H1 (cell line): ENCODE measurements at regions not wholly inside any gene's neighbourhood (a gene's known extent, or its start where the extent isn't known, plus 50 kb on each side); places are given as distances from the start of the nearest gene placed in this dataset.

Experiments
- CTCF ChIA-PET: fragments of 300-600 bp; sonication (Branson Sonifier 250); formaldehyde crosslinking; loops from one replicate; lab custom pipeline; 2021; ENCODE audit not compliant: partially characterized antibody; lab: Charles Lee
- POLR2A ChIA-PET: fragments of 300-600 bp; sonication (Branson Sonifier 250); formaldehyde crosslinking; loops from one replicate; lab custom pipeline; 2021; ENCODE audit warnings: inconsistent platforms; ENCODE audit not compliant: partially characterized antibody; lab: Charles Lee
- DNase-seq, 2 experiments: peaks; one replicate each; pipeline versions ENCODE4 v3.0.0 to v3.0.0-alpha.2; 2010 to 2022; ENCODE audit warnings: low spot score in 2 of 2, low read depth in 1 of 2, mixed read lengths in 1 of 2
- FAIRE-seq: peaks from 2 replicates; lab custom pipeline; 2011; peaks lifted over from hg19 to GRCh38; lab: Jason Lieb, UNC
- H2AFZ ChIP-seq: 2 replicates; pipeline ENCODE4 v1.8.1; 2012; ENCODE audit warnings: low read length, inconsistent platforms
- H2AK5ac ChIP-seq: 2 replicates; pipeline ENCODE4 v1.6.1; 2013; ENCODE audit warnings: low read depth, low read length
- H2BK120ac ChIP-seq: replicated peaks from 2 replicates; pipeline ENCODE3; 2013; ENCODE audit warnings: low read depth, low read length, inconsistent platforms
- H2BK12ac ChIP-seq: 2 replicates; pipeline ENCODE4 v1.6.1; 2013; ENCODE audit warnings: low read depth, low read length
- H2BK15ac ChIP-seq: 2 replicates; pipeline ENCODE4 v1.6.1; 2013; ENCODE audit warnings: low read length
- H2BK20ac ChIP-seq: 2 replicates; pipeline ENCODE4 v1.6.1; 2013; ENCODE audit warnings: low read length
- H2BK5ac ChIP-seq: 2 replicates; pipeline ENCODE4 v1.6.1; 2013; ENCODE audit warnings: low read depth, low read length
- H3K14ac ChIP-seq: 2 replicates; pipeline ENCODE4 v1.6.1; 2013; ENCODE audit warnings: inconsistent platforms; ENCODE audit not compliant: insufficient read length
- H3K18ac ChIP-seq: 2 replicates; pipeline ENCODE4 v1.6.1; 2013; ENCODE audit warnings: low read length; ENCODE audit errors: extremely low read depth
- H3K23ac ChIP-seq: 2 replicates; pipeline ENCODE4 v1.6.1; 2013; ENCODE audit warnings: inconsistent platforms; ENCODE audit not compliant: insufficient read length
- H3K23me2 ChIP-seq: 2 replicates; pipeline ENCODE4 v1.6.1; 2013; ENCODE audit warnings: low read depth, low read length
- H3K27ac ChIP-seq: 2 replicates; pipeline ENCODE4 v1.6.1; 2011; ENCODE audit warnings: low read depth, low read length, inconsistent platforms
- H3K27me3 ChIP-seq, 4 experiments: replicated peaks in 1 of 4; 1 replicate in 1 of 4; 2 replicates in 3 of 4; pipeline versions ENCODE4 v1.6.1 to v1.8.1; 2011 to 2013; ENCODE audit warnings: low read length in 3 of 4, mild to moderate bottlenecking in 3 of 4, inconsistent platforms in 2 of 4, mixed read lengths in 2 of 4, moderate library complexity in 1 of 4; ENCODE audit not compliant: control insufficient read depth in 3 of 4, insufficient read depth in 3 of 4; ENCODE audit errors: extremely low read depth in 1 of 4
- H3K36me3 ChIP-seq, 4 experiments: 2 replicates each; pipeline versions ENCODE4 v1.6.1 to v1.8.1; 2011 to 2013; ENCODE audit warnings: mild to moderate bottlenecking in 4 of 4, low read length in 3 of 4, moderate library complexity in 2 of 4, control low read depth in 1 of 4, inconsistent platforms in 1 of 4; ENCODE audit not compliant: insufficient read depth in 4 of 4, control insufficient read depth in 2 of 4
- H3K4ac ChIP-seq: replicated peaks from 2 replicates; pipeline ENCODE3; 2013; ENCODE audit warnings: low read length, low read depth, mixed read lengths, inconsistent platforms; ENCODE audit not compliant: insufficient read length
- H3K4me1 ChIP-seq, 4 experiments: replicated peaks in 1 of 4; 1 replicate in 1 of 4; 2 replicates in 3 of 4; pipeline versions ENCODE4 v1.6.1 to v1.8.1; 2011 to 2013; ENCODE audit warnings: low read length in 3 of 4, inconsistent platforms in 2 of 4, mixed read lengths in 1 of 4; ENCODE audit not compliant: insufficient read depth in 4 of 4, control insufficient read depth in 3 of 4
- H3K4me2 ChIP-seq, 2 experiments: 2 replicates each; pipeline versions ENCODE4 v1.6.1 to v1.8.1; 2011 to 2013; ENCODE audit warnings: low read depth in 2 of 2, low read length in 2 of 2, control low read depth in 1 of 2, inconsistent platforms in 1 of 2, mild to moderate bottlenecking in 1 of 2; ENCODE audit not compliant: insufficient read depth in 1 of 2
- H3K4me3 ChIP-seq, 4 experiments: fragments of 200-600, 300-600 bp in 1 of 4; sonication (generic), shearing (Covaris generic), sonication (Bioruptor Twin) in 1 of 4; 2 replicates each; pipeline versions ENCODE4 v1.5.1 to v1.8.1; 2011 to 2016; ENCODE audit warnings: low read length in 4 of 4, low read depth in 3 of 4, control low read depth in 2 of 4, inconsistent platforms in 2 of 4, mild to moderate bottlenecking in 2 of 4, mixed read lengths in 1 of 4, moderate library complexity in 1 of 4; ENCODE audit not compliant: insufficient read depth in 2 of 4; ENCODE audit errors: extremely low read depth in 1 of 4
- H3K56ac ChIP-seq: replicated peaks from 2 replicates; pipeline ENCODE3; 2013; ENCODE audit warnings: low read depth, mild to moderate bottlenecking, mixed read lengths, low read length, inconsistent platforms; ENCODE audit not compliant: insufficient read length
- H3K79me1 ChIP-seq: 2 replicates; pipeline ENCODE4 v1.6.1; 2013; ENCODE audit warnings: low read depth, low read length, control low read depth
- H3K79me2 ChIP-seq, 2 experiments: 2 replicates each; pipeline versions ENCODE4 v1.6.1 to v1.8.1; 2012 to 2013; ENCODE audit warnings: low read length in 2 of 2, mild to moderate bottlenecking in 2 of 2, inconsistent platforms in 1 of 2; ENCODE audit not compliant: insufficient read depth in 2 of 2, control insufficient read depth in 1 of 2
- H3K9ac ChIP-seq, 4 experiments: replicated peaks in 1 of 4; 1 replicate in 1 of 4; 2 replicates in 3 of 4; pipeline versions ENCODE4 v1.6.1 to v1.8.1; 2011 to 2013; ENCODE audit warnings: low read depth in 3 of 4, low read length in 3 of 4, control low read depth in 2 of 4, mild to moderate bottlenecking in 2 of 4, moderate library complexity in 2 of 4, inconsistent platforms in 1 of 4; ENCODE audit errors: extremely low read depth in 1 of 4
- H3K9me3 ChIP-seq, 2 experiments: 2 replicates each; pipeline versions ENCODE4 v1.6.1 to v1.8.1; 2012 to 2013; ENCODE audit warnings: mild to moderate bottlenecking in 2 of 2, moderate library complexity in 2 of 2, control low read depth in 1 of 2, inconsistent platforms in 1 of 2, low read depth in 1 of 2, low read length in 1 of 2, mixed read lengths in 1 of 2; ENCODE audit not compliant: insufficient read depth in 2 of 2
- H4K20me1 ChIP-seq, 2 experiments: replicated peaks in 1 of 2; 2 replicates each; pipeline versions ENCODE3 to v1.8.1; 2011 to 2013; ENCODE audit warnings: inconsistent platforms in 2 of 2, low read length in 2 of 2, mild to moderate bottlenecking in 1 of 2; ENCODE audit not compliant: insufficient read depth in 2 of 2, control insufficient read depth in 1 of 2
- H4K5ac ChIP-seq: 2 replicates; pipeline ENCODE4 v1.6.1; 2013; ENCODE audit warnings: low read length, low read depth, mixed read lengths, inconsistent platforms; ENCODE audit not compliant: insufficient read length
- H4K8ac ChIP-seq: 2 replicates; pipeline ENCODE4 v1.8.0; 2013; ENCODE audit warnings: mild to moderate bottlenecking, moderate library complexity, low read length, inconsistent platforms; ENCODE audit not compliant: insufficient read depth; ENCODE audit errors: extremely low read depth
- H4K91ac ChIP-seq: replicated peaks from 2 replicates; pipeline ENCODE3; 2013; ENCODE audit warnings: low read length, mixed read lengths, inconsistent platforms; ENCODE audit not compliant: insufficient read length
- CBX5 ChIP-seq: fragments of 300-800, 300-1000 bp; sonication (generic); IDR thresholded peaks from 2 replicates; pipeline ENCODE4 v1.7.1; 2016; ENCODE audit warnings: antibody characterized with exemption, low read length, low read depth
- EGR1 ChIP-seq: IDR thresholded peaks from 2 replicates; pipeline ENCODE4 v1.6.1; 2011; ENCODE audit warnings: low read depth, low read length, borderline replicate concordance
- GABPA ChIP-seq: IDR thresholded peaks from 2 replicates; pipeline ENCODE4 v1.6.1; 2011; ENCODE audit warnings: mild to moderate bottlenecking, low read length, moderate library complexity, borderline replicate concordance; ENCODE audit not compliant: insufficient read depth
- MAFK ChIP-seq: IDR thresholded peaks from 2 replicates; pipeline ENCODE4 v1.6.1; 2012; ENCODE audit warnings: low read depth, mild to moderate bottlenecking, improper control_type of control experiment, low read length
- PHF8 ChIP-seq: fragments of 200-600 bp; sonication (generic); conservative IDR thresholded peaks from 2 replicates; pipeline ENCODE4 v1.7.1; 2012; ENCODE audit warnings: low read depth, mild to moderate bottlenecking, inconsistent platforms, low read length, moderate library complexity
- POLR2AphosphoS5 ChIP-seq: IDR thresholded peaks from 2 replicates; pipeline ENCODE4 v1.6.1; 2011; ENCODE audit warnings: low read depth, low read length
- POU5F1 ChIP-seq: IDR thresholded peaks from 2 replicates; pipeline ENCODE4 v1.6.1; 2011; ENCODE audit warnings: low read depth, mild to moderate bottlenecking, low read length, moderate library complexity
- RBBP5 ChIP-seq: IDR thresholded peaks from 2 replicates; pipeline ENCODE4 v1.7.1; 2012; ENCODE audit warnings: low read depth, mild to moderate bottlenecking, inconsistent platforms, low read length, moderate library complexity, borderline replicate concordance
- RFX5 ChIP-seq: IDR thresholded peaks from 2 replicates; pipeline ENCODE4 v1.6.1; 2011; ENCODE audit warnings: low read depth, low read length, improper control_type of control experiment, borderline replicate concordance
- SIX5 ChIP-seq: IDR thresholded peaks from 2 replicates; pipeline ENCODE4 v1.6.1; 2011; ENCODE audit warnings: mild to moderate bottlenecking, low read depth, low read length
- SUZ12 ChIP-seq: fragments of 200-600 bp; sonication (generic); IDR thresholded peaks from 2 replicates; pipeline ENCODE4 v1.6.1; 2012; ENCODE audit warnings: mild to moderate bottlenecking, inconsistent platforms, low read length, moderate library complexity, mixed read lengths
- WGBS, 2 experiments: shearing (Covaris generic) in 1 of 2; methylation state at CpG; one replicate each; pipeline versions ENCODE4 v1.1.6 to v1.1.7; 2013 to 2015; ENCODE audit warnings: low lambda C conversion rate in 2 of 2, mixed read lengths in 2 of 2, inconsistent platforms in 1 of 2, low coverage in 1 of 2, missing lambda C conversion rate in 1 of 2; ENCODE audit not compliant: insufficient replicate concordance in 2 of 2, insufficient coverage in 1 of 2, insufficient read length in 1 of 2; ENCODE audit errors: extremely low coverage in 1 of 2, missing lambda C conversion rate in 1 of 2; 5-methylcytosine and 5-hydroxymethylcytosine counted together
- TF ChIP-seq, protein P1 (sequence below): IDR thresholded peaks from 2 replicates; pipeline ENCODE4 v1.6.1; 2012; ENCODE audit warnings: inconsistent platforms

DNA sequence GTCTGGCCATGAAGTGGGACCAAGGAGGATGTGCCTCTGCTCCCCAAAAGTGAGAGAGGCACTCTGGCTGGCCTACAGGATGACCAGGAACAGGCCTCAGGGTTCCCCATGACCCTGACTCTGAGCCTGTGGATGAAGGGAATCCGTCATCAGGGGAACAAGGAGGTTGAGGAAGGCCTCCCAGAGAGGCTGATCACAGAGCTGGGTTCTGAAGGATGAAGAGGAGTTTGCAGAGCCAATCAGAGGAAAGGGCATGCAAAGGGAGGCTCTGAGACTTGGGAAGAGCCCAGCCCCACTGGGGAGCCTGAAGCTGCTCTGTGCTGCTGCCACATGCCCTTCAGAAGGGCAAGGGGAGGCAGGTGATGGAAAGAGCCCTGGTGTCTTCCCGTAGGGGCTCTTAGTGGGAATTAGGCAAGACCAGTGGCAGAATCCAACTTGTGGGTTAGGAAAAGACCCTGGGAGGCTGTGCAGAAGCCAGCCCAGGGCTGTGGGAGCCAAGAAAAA, 141.3 kb upstream of the ID2 start:
- no peaks in the 10 kb centered on the region for H3K27me3 ChIP-seq
- no peak overlapping the region for H2BK12ac ChIP-seq
- H2BK5ac ChIP-seq = no peak overlapping the region
- no peaks in the 10 kb centered on the region for H3K79me2 ChIP-seq
- no peak overlapping the region for H3K56ac ChIP-seq
- H4K8ac ChIP-seq = peak overlapping the region; percentile 69
- no peak overlapping the region for H3K27ac ChIP-seq
- 81% methylated on average over 2 of the region's 2 CpGs; no CpG with 5 or more reads in 1 of the 2 experiments for WGBS, 2 experiments
- POLR2A ChIA-PET = interaction anchor here (0.8 kb wide), 1 partner anchor 141 kb away, joined by 3 read pairs; the partner anchor contains the start of gene ID2
- no peak overlapping the region for H3K4me3 ChIP-seq
- H3K18ac ChIP-seq = no peak overlapping the region
- DNase-seq = no peak
- H4K20me1 ChIP-seq = no peaks in the 10 kb centered on the region
- H3K4ac ChIP-seq = no peak overlapping the region
- TF ChIP-seq SIX5 (no peak), RFX5 (no peak), POLR2AphosphoS5 (no peak), CBX5 (no peak), MAFK (no peak), EGR1 (no peak), PHF8 (no peak), GABPA (no peak), RBBP5 (no peak), POU5F1 (no peak), SUZ12 (no peak)
- TF ChIP-seq, protein P1, sequence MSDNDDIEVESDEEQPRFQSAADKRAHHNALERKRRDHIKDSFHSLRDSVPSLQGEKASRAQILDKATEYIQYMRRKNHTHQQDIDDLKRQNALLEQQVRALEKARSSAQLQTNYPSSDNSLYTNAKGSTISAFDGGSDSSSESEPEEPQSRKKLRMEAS = no peak
- TF ChIP-seq, all 59 proteins: peak for 0
- Histone ChIP-seq H4K91ac (peak overlapping the region; percentile 13), H2AFZ (no peak overlapping the region), H3K79me1 (no peaks in the 10 kb centered on the region), H2BK15ac (no peak overlapping the region), H3K9me3 (no peaks in the 10 kb centered on the region), H4K5ac (no peak overlapping the region), H3K14ac (no peak overlapping the region), H3K4me1 (peaks cover 0 to 2% (median 0%) of the 10 kb centered on the region in 4 experiments; a peak in 1 of 7 replicates), H3K36me3 (no peaks in the 10 kb centered on the region), H3K23me2 (no peaks in the 10 kb centered on the region), H3K9ac (no peak overlapping the region), H3K23ac (no peak overlapping the region), H3K4me2 (no peak overlapping the region), H2AK5ac (no peak overlapping the region), H2BK20ac (no peak overlapping the region), H2BK120ac (no peak overlapping the region)
- no peak for FAIRE-seq
- CTCF ChIA-PET = interaction anchor here (1.1 to 2.3 kb wide), 5 partner anchors 8 to 319 kb away, joined by 3 to 9 read pairs (median 3); no protein-coding TSS in a partner anchor
